Peyer's patch (tissue), 4 donors: ENCODE measurements at regions not wholly inside any gene's neighbourhood (a gene's known extent, or its start where the extent isn't known, plus 50 kb on each side); places are given as distances from the start of the nearest gene placed in this dataset.

ENCODE experiments used
- DNase-seq, 3 donors: peaks; one replicate each; pipeline ENCODE4 v3.0.0-alpha.2; 2017 to 2019
- H3K27ac ChIP-seq, 4 donors: fragments of 200-600 bp; sonication (generic); one replicate each; pipeline ENCODE4 v1.5.1; 2016 to 2019
- H3K27me3 ChIP-seq, 2 donors: fragments of 200-600 bp; sonication (generic); one replicate each; pipeline ENCODE4 v1.5.1; 2019
- H3K36me3 ChIP-seq, 3 donors: fragments of 200-600 bp; sonication (generic); one replicate each; pipeline ENCODE4 v1.5.1; 2016 to 2019
- H3K4me1 ChIP-seq, 4 donors: fragments of 200-600 bp; sonication (generic); one replicate each; pipeline ENCODE4 v1.5.1; 2016 to 2019
- H3K4me3 ChIP-seq, 4 donors: fragments of 200-600 bp; sonication (generic); 1 replicate in 3 of 4; 2 replicates in 1 of 4; pipeline ENCODE4 v1.5.1; 2016 to 2019; ENCODE audit warnings: mild to moderate bottlenecking in 1 of 4
- H3K9me3 ChIP-seq, 4 donors: fragments of 200-600 bp; sonication (generic); one replicate each; pipeline ENCODE4 v1.5.1; 2016 to 2019; ENCODE audit warnings: mild to moderate bottlenecking in 1 of 4
- POLR2A ChIP-seq, 2 donors: fragments of 450-650 bp; IDR thresholded peaks; one replicate each; pipeline ENCODE4 v1.5.1; 2017; ENCODE audit warnings: antibody characterized with exemption in 2 of 2, mild to moderate bottlenecking in 2 of 2, moderate library complexity in 2 of 2
- TF ChIP-seq, protein P1 (sequence below), 6 experiments: fragments of 450-650 bp in 4 of 6; fragments of 200-600 bp in 2 of 6; sonication (generic) in 1 of 6; IDR thresholded peaks; one replicate each; pipeline ENCODE4 v1.5.1; 2017 to 2019; ENCODE audit warnings: antibody characterized with exemption in 6 of 6, mild to moderate bottlenecking in 3 of 6, moderate library complexity in 1 of 6

DNA sequence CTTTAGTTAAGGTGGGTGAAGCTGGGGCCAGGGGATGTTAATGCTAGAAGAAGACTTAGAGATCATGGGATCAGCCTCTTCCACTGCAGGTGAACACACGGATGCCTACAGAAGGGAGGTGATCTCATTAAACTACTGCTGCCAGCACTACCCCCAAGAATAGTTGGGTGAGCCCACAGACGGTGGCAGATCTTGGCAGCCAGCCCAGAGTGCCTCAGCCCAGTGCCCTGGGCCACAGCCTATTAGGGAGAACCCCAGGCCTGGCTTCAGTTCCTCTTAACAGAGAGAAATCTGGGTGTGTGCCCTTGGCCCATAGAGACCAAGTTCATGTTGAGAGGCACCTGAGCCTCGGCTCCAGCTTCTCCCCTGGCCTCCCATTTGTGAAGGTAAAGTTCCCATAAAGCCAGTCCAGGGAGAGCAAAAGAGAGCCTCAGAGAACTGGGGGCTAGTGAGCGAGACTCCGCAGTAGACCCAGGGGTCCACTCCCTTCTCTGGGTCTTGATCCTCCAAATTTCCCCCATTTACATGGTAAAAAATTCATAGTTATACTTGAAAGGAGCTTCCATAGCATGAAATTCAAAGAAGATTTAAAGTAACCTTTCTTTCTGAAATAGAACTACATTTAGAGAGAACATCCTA is 125.0 kb upstream of the CCND2 start:
- Histone ChIP-seq H3K36me3 (no peaks in the 10 kb centered on the region), H3K27me3 (no peaks in the 10 kb centered on the region), H3K27ac (peak overlapping the region in 1 of 4 donors; percentile 46), H3K4me3 (no peak overlapping the region), H3K9me3 (no peaks in the 10 kb centered on the region), H3K4me1 (peaks cover 0 to 14% (median 11%) of the 10 kb centered on the region in 4 donors)
- TF ChIP-seq, protein P1, sequence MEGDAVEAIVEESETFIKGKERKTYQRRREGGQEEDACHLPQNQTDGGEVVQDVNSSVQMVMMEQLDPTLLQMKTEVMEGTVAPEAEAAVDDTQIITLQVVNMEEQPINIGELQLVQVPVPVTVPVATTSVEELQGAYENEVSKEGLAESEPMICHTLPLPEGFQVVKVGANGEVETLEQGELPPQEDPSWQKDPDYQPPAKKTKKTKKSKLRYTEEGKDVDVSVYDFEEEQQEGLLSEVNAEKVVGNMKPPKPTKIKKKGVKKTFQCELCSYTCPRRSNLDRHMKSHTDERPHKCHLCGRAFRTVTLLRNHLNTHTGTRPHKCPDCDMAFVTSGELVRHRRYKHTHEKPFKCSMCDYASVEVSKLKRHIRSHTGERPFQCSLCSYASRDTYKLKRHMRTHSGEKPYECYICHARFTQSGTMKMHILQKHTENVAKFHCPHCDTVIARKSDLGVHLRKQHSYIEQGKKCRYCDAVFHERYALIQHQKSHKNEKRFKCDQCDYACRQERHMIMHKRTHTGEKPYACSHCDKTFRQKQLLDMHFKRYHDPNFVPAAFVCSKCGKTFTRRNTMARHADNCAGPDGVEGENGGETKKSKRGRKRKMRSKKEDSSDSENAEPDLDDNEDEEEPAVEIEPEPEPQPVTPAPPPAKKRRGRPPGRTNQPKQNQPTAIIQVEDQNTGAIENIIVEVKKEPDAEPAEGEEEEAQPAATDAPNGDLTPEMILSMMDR (IDR thresholded peaks at IDR 0.05), result no peak
- no peak for TF ChIP-seq POLR2A (IDR thresholded peaks at IDR 0.05)
- DNase-seq, result peak; percentile 75 to 94 (median 89)

DNA sequence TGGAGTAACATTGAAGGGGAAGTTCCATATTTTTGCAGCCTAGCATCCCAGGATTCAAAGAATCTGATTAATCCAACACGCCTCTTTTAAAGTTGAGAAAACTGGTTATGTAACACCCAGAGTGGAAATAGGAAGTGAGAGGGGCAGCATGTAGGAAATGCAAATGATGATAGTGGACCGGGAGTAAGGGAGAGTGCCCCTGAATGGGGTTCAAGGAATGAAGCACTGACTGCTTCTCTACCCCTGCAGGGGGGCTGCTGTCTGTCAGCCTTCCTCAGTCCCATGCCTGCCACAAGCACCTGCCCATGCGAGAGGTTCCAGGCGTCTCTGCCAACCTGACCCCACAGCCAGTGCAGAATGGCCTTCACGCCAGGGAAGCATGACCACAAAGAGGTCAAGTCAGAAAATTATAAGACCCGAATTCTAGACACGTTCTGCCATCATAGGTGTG is 126.5 kb upstream of the CCND2 start:
- H3K27me3 ChIP-seq, result no peaks in the 10 kb centered on the region
- TF ChIP-seq, protein P1 (IDR thresholded peaks at IDR 0.05), result no peak
- no peak for TF ChIP-seq POLR2A (IDR thresholded peaks at IDR 0.05)
- no peak overlapping the region for H3K4me3 ChIP-seq
- DNase-seq, result no peak
- H3K4me1 ChIP-seq, result peaks cover 0 to 15% (median 7%) of the 10 kb centered on the region in 4 donors
- H3K27ac ChIP-seq, result no peak overlapping the region
- H3K36me3 ChIP-seq, result no peaks in the 10 kb centered on the region
- no peaks in the 10 kb centered on the region for H3K9me3 ChIP-seq

DNA sequence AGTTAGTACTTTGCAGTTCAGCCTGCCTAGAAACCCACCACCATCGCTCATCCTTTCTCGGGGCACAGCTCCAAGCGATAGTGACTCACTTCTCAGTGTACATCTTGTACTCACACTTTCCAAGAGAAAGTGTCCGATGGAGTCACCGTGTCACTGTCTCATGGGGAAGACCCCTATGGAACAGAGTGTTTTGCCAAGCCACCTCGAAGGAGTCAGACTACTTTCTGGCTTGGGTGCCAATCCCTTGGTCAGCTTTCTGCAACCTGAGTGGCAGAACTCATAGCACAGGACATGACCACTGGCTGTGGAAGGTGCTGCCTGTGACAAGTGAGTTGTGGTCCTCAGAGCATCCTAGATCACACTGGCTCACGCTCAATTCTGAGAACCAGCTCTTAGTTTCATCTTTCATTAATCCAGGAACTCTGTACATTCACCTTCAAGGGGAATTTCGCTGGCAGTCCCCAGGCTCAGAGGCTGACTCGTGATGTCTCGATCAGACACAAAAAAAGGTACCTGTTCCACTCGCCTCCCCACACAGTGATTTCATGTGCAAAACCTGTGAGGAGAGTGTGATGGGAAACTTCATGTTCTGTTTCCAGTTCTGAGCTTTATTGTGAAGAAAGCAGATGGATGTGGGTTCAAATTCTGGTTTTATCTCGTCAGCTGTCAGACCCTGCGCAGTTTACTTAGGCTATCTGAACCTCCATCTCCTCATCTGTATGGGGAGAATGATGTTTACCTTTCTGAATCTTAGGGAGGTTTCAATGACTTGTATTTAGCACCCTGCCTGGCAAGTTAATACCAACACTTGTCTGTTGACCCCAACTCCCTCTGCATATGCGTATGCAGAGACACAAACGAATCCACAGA is 127.3 kb upstream of the CCND2 start:
- Histone ChIP-seq H3K9me3 (no peaks in the 10 kb centered on the region), H3K27me3 (no peaks in the 10 kb centered on the region), H3K4me3 (no peak overlapping the region), H3K36me3 (no peaks in the 10 kb centered on the region), H3K27ac (peak overlapping the region in 1 of 4 donors; percentile 18), H3K4me1 (peaks cover 0 to 15% (median 7%) of the 10 kb centered on the region in 4 donors)
- DNase-seq, result peak in 1 of 3 donors; percentile 15
- TF ChIP-seq, protein P1 (IDR thresholded peaks at IDR 0.05), result no peak

DNA sequence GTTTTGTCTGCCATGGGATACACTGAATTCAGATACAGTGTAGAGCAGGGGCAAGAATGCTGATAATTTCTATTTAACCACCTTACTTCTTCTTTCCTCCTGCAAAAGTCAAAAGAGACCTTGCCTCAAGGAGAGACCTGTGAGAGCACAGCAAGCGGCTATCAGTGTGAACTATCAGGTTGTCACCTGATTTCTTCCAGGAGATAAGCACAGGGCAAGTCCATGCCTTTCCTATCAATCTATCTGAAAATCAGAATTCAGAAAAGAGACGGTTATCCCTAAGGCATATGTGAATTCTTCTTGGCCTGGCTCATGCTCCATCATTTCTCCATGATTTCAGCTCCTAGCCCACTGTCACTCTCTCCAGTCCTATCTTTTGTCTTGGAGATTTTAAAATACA is 128.9 kb upstream of the CCND2 start:
- H3K4me1 ChIP-seq, result peaks cover 0 to 15% (median 7%) of the 10 kb centered on the region in 4 donors
- H3K9me3 ChIP-seq, result no peaks in the 10 kb centered on the region
- DNase-seq, result no peak
- H3K36me3 ChIP-seq, result no peaks in the 10 kb centered on the region
- H3K27me3 ChIP-seq, result no peaks in the 10 kb centered on the region
- no peak overlapping the region for H3K27ac ChIP-seq
- H3K4me3 ChIP-seq, result no peak overlapping the region
- TF ChIP-seq, protein P1 (IDR thresholded peaks at IDR 0.05), result no peak
- TF ChIP-seq POLR2A (IDR thresholded peaks at IDR 0.05), result no peak

DNA sequence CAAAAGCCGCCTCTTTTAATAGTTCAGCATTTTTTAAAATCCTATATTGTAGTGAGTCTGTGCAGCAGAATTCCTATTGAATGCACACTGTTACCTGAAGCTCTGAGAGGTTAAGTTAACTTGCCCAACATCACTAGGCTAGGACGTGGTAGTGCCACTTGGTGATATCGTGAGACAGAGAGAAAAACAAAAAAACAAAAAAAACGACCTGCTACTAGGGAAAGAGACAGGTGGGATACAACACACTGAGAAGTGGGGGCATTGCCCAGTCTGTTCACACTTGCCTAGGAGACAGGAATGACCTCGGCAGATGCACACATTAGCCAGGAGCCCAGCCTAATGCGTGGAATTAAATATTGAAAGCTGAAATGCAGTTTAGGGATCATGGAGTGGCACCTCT is 129.7 kb upstream of the CCND2 start:
- no peak for TF ChIP-seq POLR2A (IDR thresholded peaks at IDR 0.05)
- TF ChIP-seq, protein P1 (IDR thresholded peaks at IDR 0.05), result peak in 3 of 6 experiments; percentile 11 to 22 (median 16)
- Histone ChIP-seq H3K4me1 (peaks cover 0 to 13% (median 7%) of the 10 kb centered on the region in 4 donors), H3K9me3 (no peaks in the 10 kb centered on the region), H3K36me3 (no peaks in the 10 kb centered on the region), H3K27ac (peak overlapping the region in 1 of 4 donors; percentile 80), H3K27me3 (no peaks in the 10 kb centered on the region), H3K4me3 (no peak overlapping the region)
- DNase-seq, result no peak
